A673 (cell line): ENCODE measurements at regions not wholly inside any gene's neighbourhood (a gene's known extent, or its start where the extent isn't known, plus 50 kb on each side); places are given as distances from the start of the nearest gene placed in this dataset.

ENCODE experiments used
- BruUV-seq: library from RNA; stranded (reverse); fragments of 400-500 nt; replicated peaks from 2 replicates; lab custom pipeline; 2021; lab: Mats Ljungman, UMichigan
- CTCF ChIA-PET: fragments of 300-600 bp; sonication (Branson Sonifier 250); formaldehyde crosslinking; loops from one replicate; lab custom pipeline; 2022; ENCODE audit warnings: antibody characterized with exemption; lab: Charles Lee
- POLR2A ChIA-PET: fragments of 300-600 bp; sonication (Branson Sonifier 250); formaldehyde crosslinking; loops from one replicate; lab custom pipeline; 2022; ENCODE audit warnings: antibody characterized with exemption; ENCODE audit not compliant: low non-redundant PET; lab: Charles Lee
- DNase-seq: peaks from one replicate; pipeline ENCODE4 v3.0.0-alpha.2; 2015; ENCODE audit warnings: low spot score
- H3K27ac ChIP-seq: fragments of 200-600 bp; sonication (generic); 2 replicates; pipeline ENCODE4 v1.5.1; 2016; ENCODE audit warnings: mixed run types, low read depth, mild to moderate bottlenecking, mixed read lengths, antibody characterized with exemption, low read length; ENCODE audit not compliant: poor library complexity, severe bottlenecking
- H3K27me3 ChIP-seq: fragments of 200-600 bp; sonication (generic); replicated peaks from 2 replicates; pipeline ENCODE4 v1.6.1; 2017; ENCODE audit warnings: mixed run types, low read depth, mild to moderate bottlenecking, mixed read lengths, antibody characterized with exemption, low read length; ENCODE audit not compliant: insufficient read depth, poor library complexity
- H3K36me3 ChIP-seq: fragments of 200-600 bp; sonication (generic); 2 replicates; pipeline ENCODE4 v1.6.1; 2016; ENCODE audit warnings: mixed run types, mild to moderate bottlenecking, mixed read lengths, antibody characterized with exemption, low read length; ENCODE audit not compliant: insufficient read depth, poor library complexity, severe bottlenecking
- H3K4me1 ChIP-seq: fragments of 200-600 bp; sonication (generic); 2 replicates; pipeline ENCODE4 v1.6.1; 2017; ENCODE audit warnings: mixed run types, mild to moderate bottlenecking, mixed read lengths, antibody characterized with exemption, low read length; ENCODE audit not compliant: insufficient read depth, poor library complexity, severe bottlenecking
- H3K4me3 ChIP-seq: fragments of 200-600 bp; sonication (generic); 2 replicates; pipeline ENCODE4 v1.5.1; 2016; ENCODE audit warnings: low read depth, mixed run types, mild to moderate bottlenecking, mixed read lengths, low read length; ENCODE audit not compliant: poor library complexity, severe bottlenecking
- H3K9me3 ChIP-seq: fragments of 200-600 bp; sonication (generic); 2 replicates; pipeline ENCODE4 v1.6.1; 2016; ENCODE audit warnings: mixed run types, low read depth, mild to moderate bottlenecking, mixed read lengths, antibody characterized with exemption, low read length; ENCODE audit not compliant: poor library complexity, severe bottlenecking
- CTCF ChIP-seq: fragments of 300-800, 200-600 bp; sonication (generic); conservative IDR thresholded peaks from 2 replicates; pipeline ENCODE4 v1.5.1; 2017; ENCODE audit warnings: low read depth, mild to moderate bottlenecking, antibody characterized with exemption, low read length, moderate library complexity, mixed read lengths
- EZH2 ChIP-seq: fragments of 200-600 bp; sonication (generic); IDR thresholded peaks from 2 replicates; pipeline ENCODE4 v1.6.1; 2017; ENCODE audit warnings: borderline replicate concordance, low read depth, mild to moderate bottlenecking, mixed read lengths, antibody characterized with exemption, low read length; ENCODE audit not compliant: poor library complexity, severe bottlenecking
- intact Hi-C: fragments of 100-400 bp; cut with micrococcal nuclease; formaldehyde crosslinking; loops from one replicate; pipeline ENCODE4 v1.10.0; 2022; ENCODE audit not compliant: unreplicated experiment

GRCh38 chr16:79500866-79501265 lies 99.7 kb downstream of the MAF start:
- POLR2A ChIA-PET: no interaction called here
- Histone ChIP-seq H3K4me3 (no peak overlapping the region), H3K27ac (no peak overlapping the region), H3K27me3 (no peaks in the 10 kb centered on the region), H3K9me3 (no peaks in the 10 kb centered on the region), H3K36me3 (no peaks in the 10 kb centered on the region), H3K4me1 (no peaks in the 10 kb centered on the region)
- DNase-seq: no peak
- TF ChIP-seq EZH2: no peak
- no peak for TF ChIP-seq CTCF
- intact Hi-C loops: no loop called here
- CTCF ChIA-PET: no interaction called here
- BruUV-seq: no TSS peak

GRCh38 chr16:79500286-79500685 lies 100.3 kb downstream of the MAF start:
- ChIA-PET CTCF (no interaction called here), POLR2A (no interaction called here)
- H3K36me3 ChIP-seq: no peaks in the 10 kb centered on the region
- BruUV-seq: no TSS peak
- H3K4me1 ChIP-seq: no peaks in the 10 kb centered on the region
- H3K4me3 ChIP-seq: no peak overlapping the region
- intact Hi-C loops: no loop called here
- H3K27me3 ChIP-seq: no peaks in the 10 kb centered on the region
- no peak for DNase-seq
- H3K27ac ChIP-seq: no peak overlapping the region
- H3K9me3 ChIP-seq: no peaks in the 10 kb centered on the region
- no peak for TF ChIP-seq EZH2
- no peak for TF ChIP-seq CTCF

- POLR2A ChIA-PET: no interaction called here
- no TSS peak for BruUV-seq
- TF ChIP-seq EZH2 (no peak), CTCF (no peak)
- H3K4me3 ChIP-seq: no peak overlapping the region
- no peaks in the 10 kb centered on the region for H3K27me3 ChIP-seq
- intact Hi-C loops: no loop called here
- H3K9me3 ChIP-seq: no peaks in the 10 kb centered on the region
- H3K4me1 ChIP-seq: no peaks in the 10 kb centered on the region
- DNase-seq: no peak
- no peaks in the 10 kb centered on the region for H3K36me3 ChIP-seq
- CTCF ChIA-PET: no interaction called here
- no peak overlapping the region for H3K27ac ChIP-seq
Observed at GRCh38 chr16:79498928-79499327, 101.6 kb downstream of the MAF start.
